ENCODE measurements at regions not wholly inside any gene's neighbourhood (a gene's known extent, or its start where the extent isn't known, plus 50 kb on each side); places are given as distances from the start of the nearest gene placed in this dataset.

DNA sequence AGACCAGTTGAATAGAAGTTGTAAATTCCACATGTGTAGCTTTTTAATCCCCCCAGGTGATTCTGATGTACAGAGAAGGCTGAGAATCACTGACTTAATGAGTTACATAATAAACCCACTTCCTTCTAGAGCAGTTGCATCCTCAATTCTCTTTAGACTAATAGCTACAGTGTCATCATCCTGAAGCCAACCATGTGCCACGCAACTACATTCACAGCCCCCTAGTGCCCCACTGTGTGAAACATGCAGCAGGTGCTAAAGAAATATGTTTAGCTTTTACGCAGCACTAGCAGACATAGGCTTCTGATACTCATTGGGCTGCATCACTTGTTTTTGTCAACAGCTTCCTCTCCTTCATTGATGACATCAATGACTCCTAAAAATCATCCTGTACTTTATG is 1168.3 kb downstream of the BCL11B start:
- TF ChIP-seq NFIC (IDR thresholded peaks at IDR 0.05): no peak
- no peak for TF ChIP-seq FOXM1 (IDR thresholded peaks at IDR 0.05; ENCODE audit: borderline replicate concordance, low read depth)
- TF ChIP-seq CREB1 (IDR thresholded peaks at IDR 0.05; ENCODE audit: low read depth): no peak
- no peak for TF ChIP-seq EP300 (IDR thresholded peaks at IDR 0.05; ENCODE audit: borderline replicate concordance)
- TF ChIP-seq CEBPB (IDR thresholded peaks at IDR 0.05): no peak
